Naive thymus-derived CD4-positive, alpha-beta T cell (primary cell): ENCODE measurements at regions not wholly inside any gene's neighbourhood (a gene's known extent, or its start where the extent isn't known, plus 50 kb on each side); places are given as distances from the start of the nearest gene placed in this dataset.

Source experiments
- ATAC-seq: fragments of 150-1000 bp; cut with Tn5 transposase; 2 replicates; pipeline ENCODE4 v1.10.0; 2021; ENCODE audit warnings: mild to moderate bottlenecking, moderate library complexity
- CTCF ChIA-PET: fragments of 350-600 bp; sonication (Branson Sonifier 250); formaldehyde crosslinking; loops from one replicate; lab custom pipeline; 2021; ENCODE audit warnings: antibody characterized with exemption; lab: Charles Lee
- POLR2A ChIA-PET: fragments of 350-600 bp; sonication (Branson Sonifier 250); formaldehyde crosslinking; loops from one replicate; lab custom pipeline; 2021; ENCODE audit warnings: antibody characterized with exemption, inconsistent platforms; lab: Charles Lee
- DNase-seq, 9 donors: peaks; one replicate each; pipeline versions ENCODE4 v3.0.0 to v3.0.0-alpha.2; 2020 to 2022; ENCODE audit warnings: mixed read lengths in 1 of 9
- H3K27ac ChIP-seq: one replicate; pipeline ENCODE4 v1.7.0; 2013; ENCODE audit warnings: mild to moderate bottlenecking, low read depth, low read length, moderate library complexity
- H3K27me3 ChIP-seq, 2 donors: one replicate each; pipeline ENCODE4 v1.7.0; 2013; ENCODE audit warnings: low read length in 2 of 2, mild to moderate bottlenecking in 2 of 2, moderate library complexity in 2 of 2; ENCODE audit not compliant: control insufficient read depth in 2 of 2, insufficient read depth in 2 of 2
- H3K36me3 ChIP-seq, 3 experiments: 1 replicate in 2 of 3; 2 replicates in 1 of 3; pipeline ENCODE4 v1.7.0; 2013; ENCODE audit warnings: low read length in 3 of 3, mild to moderate bottlenecking in 3 of 3, moderate library complexity in 1 of 3; ENCODE audit not compliant: insufficient read depth in 3 of 3, control insufficient read depth in 2 of 3
- H3K4me1 ChIP-seq, 2 donors: one replicate each; pipeline ENCODE4 v1.7.0; 2013; ENCODE audit warnings: low read length in 2 of 2, mild to moderate bottlenecking in 2 of 2, moderate library complexity in 1 of 2; ENCODE audit not compliant: control insufficient read depth in 2 of 2, insufficient read depth in 2 of 2
- H3K4me3 ChIP-seq: 2 replicates; pipeline ENCODE4 v1.7.0; 2013; ENCODE audit warnings: mild to moderate bottlenecking, low read length
- H3K9me3 ChIP-seq, 3 experiments: 1 replicate in 2 of 3; 2 replicates in 1 of 3; pipeline ENCODE4 v1.7.0; 2013; ENCODE audit warnings: low read length in 3 of 3; ENCODE audit not compliant: control insufficient read depth in 2 of 3
- H3K27ac Mint-ChIP-seq, 9 donors: one replicate each; pipeline ENCODE4 v1.8.0; 2020 to 2022; ENCODE audit warnings: mixed read lengths in 9 of 9, mild to moderate bottlenecking in 8 of 9, moderate library complexity in 5 of 9, inconsistent platforms in 2 of 9
- H3K27me3 Mint-ChIP-seq, 5 donors: one replicate each; pipeline ENCODE4 v1.8.0; 2021 to 2022; ENCODE audit warnings: mixed read lengths in 5 of 5, mild to moderate bottlenecking in 1 of 5
- H3K36me3 Mint-ChIP-seq, 5 donors: one replicate each; pipeline ENCODE4 v1.8.0; 2020 to 2022; ENCODE audit warnings: mixed read lengths in 5 of 5, mild to moderate bottlenecking in 3 of 5, inconsistent platforms in 1 of 5
- H3K4me1 Mint-ChIP-seq, 7 donors: one replicate each; pipeline ENCODE4 v1.8.0; 2020 to 2022; ENCODE audit warnings: mixed read lengths in 7 of 7, mild to moderate bottlenecking in 3 of 7, inconsistent platforms in 1 of 7
- H3K4me3 Mint-ChIP-seq, 10 donors: one replicate each; pipeline ENCODE4 v1.8.0; 2020 to 2022; ENCODE audit warnings: mild to moderate bottlenecking in 10 of 10, mixed read lengths in 10 of 10, moderate library complexity in 6 of 10, inconsistent platforms in 2 of 10
- H3K9me3 Mint-ChIP-seq, 11 donors: one replicate each; pipeline ENCODE4 v1.8.0; 2020 to 2022; ENCODE audit warnings: mixed read lengths in 11 of 11, mild to moderate bottlenecking in 4 of 11, inconsistent platforms in 1 of 11, moderate library complexity in 1 of 11
- intact Hi-C, 2 donors: fragments of 100-400 bp; cut with micrococcal nuclease; formaldehyde crosslinking; loops; one replicate each; pipeline ENCODE4 v1.15.1; 2023

GRCh38 chr3:177813322-177813721 lies 616.0 kb upstream of the TBL1XR1 start:
- no peaks in the 10 kb centered on the region for H3K36me3 Mint-ChIP-seq
- Histone ChIP-seq H3K36me3 (no peaks in the 10 kb centered on the region), H3K4me3 (no peak overlapping the region), H3K27me3 (no peaks in the 10 kb centered on the region), H3K9me3 (no peaks in the 10 kb centered on the region), H3K27ac (no peak overlapping the region), H3K4me1 (peaks cover 0 to 14% of the 10 kb centered on the region in 2 donors)
- ChIA-PET POLR2A (no interaction called here), CTCF (no interaction called here)
- no peak overlapping the region for H3K4me3 Mint-ChIP-seq
- ATAC-seq (no peak), DNase-seq (no peak)
- H3K9me3 Mint-ChIP-seq = peaks cover 0 to 5% (median 0%) of the 10 kb centered on the region in 11 donors
- peaks cover 2 to 23% (median 18%) of the 10 kb centered on the region in 7 donors for H3K4me1 Mint-ChIP-seq
- no peaks in the 10 kb centered on the region for H3K27me3 Mint-ChIP-seq
- intact Hi-C loops = no loop called here
- no peak overlapping the region for H3K27ac Mint-ChIP-seq

- no peak overlapping the region for H3K4me3 Mint-ChIP-seq
Observed at GRCh38 chr3:177816667-177817208, 619.5 kb upstream of the TBL1XR1 start.

GRCh38 chr3:177817751-177818150 lies 620.5 kb upstream of the TBL1XR1 start:
- H3K27me3 ChIP-seq = no peaks in the 10 kb centered on the region
- DNase-seq (no peak), ATAC-seq (no peak)
- ChIA-PET POLR2A (no interaction called here), CTCF (no interaction called here)
- H3K4me3 Mint-ChIP-seq = no peak overlapping the region
- no peak overlapping the region for H3K27ac Mint-ChIP-seq
- no peak overlapping the region for H3K27ac ChIP-seq
- H3K36me3 Mint-ChIP-seq = no peaks in the 10 kb centered on the region
- H3K4me3 ChIP-seq = no peak overlapping the region
- intact Hi-C loops = no loop called here
- peaks cover 0 to 4% of the 10 kb centered on the region in 2 donors for H3K4me1 ChIP-seq
- peaks cover 0 to 9% (median 5%) of the 10 kb centered on the region in 7 donors for H3K4me1 Mint-ChIP-seq
- no peaks in the 10 kb centered on the region for H3K27me3 Mint-ChIP-seq
- no peaks in the 10 kb centered on the region for H3K9me3 Mint-ChIP-seq
- H3K36me3 ChIP-seq = no peaks in the 10 kb centered on the region
- H3K9me3 ChIP-seq = no peaks in the 10 kb centered on the region

More at GRCh38 chr3:177816667-177817208, 619.5 kb upstream of the TBL1XR1 start:
- Histone ChIP-seq H3K27me3 (no peaks in the 10 kb centered on the region), H3K4me1 (peaks cover 0 to 4% of the 10 kb centered on the region in 2 donors), H3K27ac (no peak overlapping the region), H3K36me3 (no peaks in the 10 kb centered on the region), H3K4me3 (no peak overlapping the region), H3K9me3 (no peaks in the 10 kb centered on the region)
- ChIA-PET CTCF (interaction anchor here (0.6 kb wide), 1 partner anchor 592 kb away, joined by 3 read pairs; no protein-coding TSS in a partner anchor), POLR2A (interaction anchor here (0.5 kb wide), 1 partner anchor 382 kb away, joined by 3 read pairs; no protein-coding TSS in a partner anchor)
- Mint-ChIP-seq H3K27me3 (no peaks in the 10 kb centered on the region), H3K27ac (no peak overlapping the region), H3K4me1 (peaks cover 0 to 9% (median 5%) of the 10 kb centered on the region in 7 donors), H3K9me3 (no peaks in the 10 kb centered on the region), H3K36me3 (no peaks in the 10 kb centered on the region)
- ATAC-seq = no peak
- intact Hi-C loops = no loop called here
- DNase-seq = no peak

- H3K9me3 Mint-ChIP-seq = no peaks in the 10 kb centered on the region
- Histone ChIP-seq H3K27ac (no peak overlapping the region), H3K4me3 (no peak overlapping the region), H3K9me3 (no peaks in the 10 kb centered on the region), H3K4me1 (peaks cover 0 to 4% of the 10 kb centered on the region in 2 donors), H3K36me3 (no peaks in the 10 kb centered on the region), H3K27me3 (no peaks in the 10 kb centered on the region)
- DNase-seq (no peak), ATAC-seq (no peak)
- ChIA-PET CTCF (no interaction called here), POLR2A (interaction anchor here (0.6 kb wide), 1 partner anchor 462 kb away, joined by 5 read pairs; no protein-coding TSS in a partner anchor)
- H3K27ac Mint-ChIP-seq = no peak overlapping the region
- no peaks in the 10 kb centered on the region for H3K36me3 Mint-ChIP-seq
- intact Hi-C loops = no loop called here
- no peak overlapping the region for H3K4me3 Mint-ChIP-seq
- peaks cover 0 to 9% (median 5%) of the 10 kb centered on the region in 7 donors for H3K4me1 Mint-ChIP-seq
- H3K27me3 Mint-ChIP-seq = no peaks in the 10 kb centered on the region
Observed at GRCh38 chr3:177818712-177819240, 621.5 kb upstream of the TBL1XR1 start.

- no peak for DNase-seq
- Histone ChIP-seq H3K27me3 (no peaks in the 10 kb centered on the region), H3K4me1 (peaks cover 0 to 4% of the 10 kb centered on the region in 2 donors), H3K36me3 (no peaks in the 10 kb centered on the region), H3K4me3 (no peak overlapping the region), H3K9me3 (no peaks in the 10 kb centered on the region), H3K27ac (no peak overlapping the region)
- no peaks in the 10 kb centered on the region for H3K36me3 Mint-ChIP-seq
- no peak overlapping the region for H3K27ac Mint-ChIP-seq
- ChIA-PET POLR2A (no interaction called here), CTCF (no interaction called here)
- no peaks in the 10 kb centered on the region for H3K9me3 Mint-ChIP-seq
- H3K4me1 Mint-ChIP-seq = peaks cover 0 to 9% (median 5%) of the 10 kb centered on the region in 7 donors
- no peaks in the 10 kb centered on the region for H3K27me3 Mint-ChIP-seq
- intact Hi-C loops = no loop called here
- no peak for ATAC-seq
- H3K4me3 Mint-ChIP-seq = no peak overlapping the region
Observed at GRCh38 chr3:177820683-177821316, 623.5 kb upstream of the TBL1XR1 start.

- H3K9me3 ChIP-seq = no peaks in the 10 kb centered on the region
- no peaks in the 10 kb centered on the region for H3K9me3 Mint-ChIP-seq
- intact Hi-C loops = no loop called here
Observed at GRCh38 chr3:177822681-177823096, 625.4 kb upstream of the TBL1XR1 start.

More at GRCh38 chr3:177822681-177823096, 625.4 kb upstream of the TBL1XR1 start:
- ATAC-seq = no peak
- CTCF ChIA-PET = no interaction called here
- H3K4me3 ChIP-seq = no peak overlapping the region
- no peak overlapping the region for H3K4me3 Mint-ChIP-seq
- no peaks in the 10 kb centered on the region for H3K36me3 ChIP-seq
- peaks cover 0 to 9% (median 5%) of the 10 kb centered on the region in 7 donors for H3K4me1 Mint-ChIP-seq
- H3K27ac Mint-ChIP-seq = no peak overlapping the region
- no peak for DNase-seq
- POLR2A ChIA-PET = interaction anchor here (0.6 kb wide), 1 partner anchor 236 kb away, joined by 3 read pairs; no protein-coding TSS in a partner anchor
- H3K27me3 Mint-ChIP-seq = no peaks in the 10 kb centered on the region
- no peaks in the 10 kb centered on the region for H3K36me3 Mint-ChIP-seq
- H3K4me1 ChIP-seq = peaks cover 0 to 4% of the 10 kb centered on the region in 2 donors
- no peaks in the 10 kb centered on the region for H3K27me3 ChIP-seq
- no peak overlapping the region for H3K27ac ChIP-seq
